K562 (cell line): ENCODE measurements at regions not wholly inside any gene's neighbourhood (a gene's known extent, or its start where the extent isn't known, plus 50 kb on each side); places are given as distances from the start of the nearest gene placed in this dataset.

Experiments
- CHAMP1 ChIP-seq: fragments of 450-650 bp; IDR thresholded peaks from 2 replicates; pipeline ENCODE4 v1.6.1; 2016; ENCODE audit warnings: mild to moderate bottlenecking
- CUX1 ChIP-seq: fragments of 200-800 bp; sonication (Bioruptor generic); IDR thresholded peaks from 2 replicates; pipeline ENCODE4 v1.6.1; 2016; ENCODE audit warnings: missing genetic modification characterization, missing compliant biosample characterization
- EP300 ChIP-seq: IDR thresholded peaks from 2 replicates; pipeline ENCODE4 v1.6.1; 2012; ENCODE audit warnings: low read length, improper control_type of control experiment
- FOXM1 ChIP-seq, 2 experiments: fragments of 450-650 bp in 1 of 2; sonication (generic) in 1 of 2; formaldehyde crosslinking in 1 of 2; IDR thresholded peaks; 2 replicates each; pipeline versions ENCODE4 v1.6.1 to v1.9.0; 2017 to 2022; ENCODE audit warnings: low read depth in 2 of 2, mild to moderate bottlenecking in 2 of 2, missing genetic modification reagents in 1 of 2, moderate library complexity in 1 of 2
- HOMEZ ChIP-seq: fragments of 250-450 bp; sonication (Bioruptor Pico); IDR thresholded peaks from 2 replicates; pipeline ENCODE4 v1.4.0; 2020; ENCODE audit warnings: mild to moderate bottlenecking, moderate library complexity
- KAT8 ChIP-seq: fragments of 450-650 bp; IDR thresholded peaks from 2 replicates; pipeline ENCODE4 v1.6.1; 2016; ENCODE audit warnings: low read depth, mild to moderate bottlenecking
- PPARD ChIP-seq: fragments of 250-450 bp; sonication (Bioruptor Pico); IDR thresholded peaks from 2 replicates; pipeline ENCODE4 v1.8.0; 2022; ENCODE audit warnings: inconsistent platforms, mild to moderate bottlenecking, moderate library complexity
- RCOR1 ChIP-seq, 2 experiments: IDR thresholded peaks; 2 replicates each; pipeline ENCODE4 v1.6.1; 2012; ENCODE audit warnings: low read depth in 2 of 2, low read length in 2 of 2, borderline replicate concordance in 1 of 2, improper control_type of control experiment in 1 of 2
- RFX1 ChIP-seq: fragments of 450-650 bp; IDR thresholded peaks from 2 replicates; pipeline ENCODE4 v1.6.1; 2016; ENCODE audit warnings: mild to moderate bottlenecking, moderate library complexity
- RHOXF2B ChIP-seq: fragments of 250-450 bp; sonication (Bioruptor Pico); conservative IDR thresholded peaks from 2 replicates; pipeline ENCODE4 v1.5.1; 2021
- SAP30 ChIP-seq: fragments of 200-600 bp; sonication (generic); IDR thresholded peaks from 2 replicates; pipeline ENCODE4 v1.6.1; 2012; ENCODE audit warnings: borderline replicate concordance, low read depth, mild to moderate bottlenecking, moderate library complexity, low read length, control low read depth, inconsistent platforms; ENCODE audit not compliant: insufficient read depth, poor library complexity, severe bottlenecking
- SIN3A ChIP-seq, 2 experiments: fragments of 150-350 bp in 1 of 2; IDR thresholded peaks; 2 replicates each; pipeline ENCODE4 v1.6.1; 2011 to 2016; ENCODE audit warnings: borderline replicate concordance in 2 of 2, low read depth in 2 of 2, low read length in 2 of 2, mild to moderate bottlenecking in 2 of 2, moderate library complexity in 2 of 2; ENCODE audit not compliant: control insufficient read depth in 1 of 2
- SREBF1 ChIP-seq: fragments of 150-350 bp; IDR thresholded peaks from 2 replicates; pipeline ENCODE4 v1.6.1; 2014; ENCODE audit warnings: antibody characterized with exemption, low read depth, low read length, borderline replicate concordance
- STAT6 ChIP-seq: sonication (generic); formaldehyde crosslinking; IDR thresholded peaks from 2 replicates; pipeline ENCODE4 v1.8.1; 2023; ENCODE audit warnings: mild to moderate bottlenecking, missing genetic modification reagents
- TAL1 ChIP-seq: fragments of 450-650 bp; IDR thresholded peaks from 2 replicates; pipeline ENCODE4 v1.6.1; 2016; ENCODE audit warnings: mild to moderate bottlenecking
- ZNF384 ChIP-seq: IDR thresholded peaks from 2 replicates; pipeline ENCODE4 v1.6.1; 2012; ENCODE audit warnings: low read depth, low read length, improper control_type of control experiment

GRCh38 chr3:14261229-14261628 lies 82.6 kb downstream of the LSM3 start (continued):
- TF ChIP-seq CUX1 (CRISPR knock-in tag): no peak
- TF ChIP-seq SIN3A (IDR thresholded peaks at IDR 0.05; ENCODE audit: borderline replicate concordance in 2 of 2, control insufficient read depth in 1 of 2, low read depth in 2 of 2, low read length in 2 of 2): no peak
- TF ChIP-seq KAT8: no peak
- TF ChIP-seq HOMEZ: no peak
- no peak for TF ChIP-seq CHAMP1
- TF ChIP-seq EP300: peak; percentile 46; the same call in 1 of the 2 replicates
- TF ChIP-seq STAT6 (CRISPR knock-in tag): no peak
- no peak for TF ChIP-seq TAL1
- no peak for TF ChIP-seq PPARD
- TF ChIP-seq FOXM1 (IDR thresholded peaks at IDR 0.05; ENCODE audit: low read depth): no peak
- TF ChIP-seq FOXM1 (CRISPR knock-in tag; IDR thresholded peaks at IDR 0.05; ENCODE audit: low read depth): no peak
- TF ChIP-seq RFX1: no peak
- peak in 1 of 2 experiments; percentile 70; a peak in 1 of 4 replicates for TF ChIP-seq RCOR1 (IDR thresholded peaks at IDR 0.05; ENCODE audit: borderline replicate concordance in 1 of 2, low read depth in 2 of 2, low read length in 2 of 2)
- TF ChIP-seq SREBF1: no peak
- peak; percentile 46; the same call in 1 of the 2 replicates for TF ChIP-seq ZNF384
- TF ChIP-seq RHOXF2B (CRISPR knock-in tag): no peak
- no peak for TF ChIP-seq SAP30
